SHP77 treated with DMSO at 0.1 percent for 48 hours (cell line): ENCODE measurements at regions not wholly inside any gene's neighbourhood (a gene's known extent, or its start where the extent isn't known, plus 50 kb on each side); places are given as distances from the start of the nearest gene placed in this dataset.

Experiments used
- DNase-seq: peaks from one replicate; lab custom pipeline; 2025; lab: John Stamatoyannopoulos, UW

DNA sequence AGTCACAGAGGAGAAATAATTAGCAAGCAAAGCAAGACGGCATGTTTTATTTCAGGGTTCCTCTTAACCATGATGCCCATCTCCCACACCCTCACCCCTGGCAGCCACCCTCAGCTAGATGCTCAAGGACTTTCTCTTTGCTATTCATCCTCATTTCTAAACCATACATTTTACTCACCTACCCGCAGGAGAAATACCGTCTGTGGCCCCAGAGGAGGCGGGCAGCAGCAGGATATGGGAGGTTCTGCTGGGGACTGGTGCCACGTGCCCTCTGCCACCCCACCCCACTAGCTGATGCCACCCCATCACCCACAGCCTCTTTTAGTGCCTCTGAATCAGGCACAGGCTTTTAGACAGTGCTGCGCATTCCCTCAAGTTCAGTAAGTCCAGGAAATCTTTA, 168.7 kb upstream of the ITGB1 start:
- no peak for DNase-seq

DNA sequence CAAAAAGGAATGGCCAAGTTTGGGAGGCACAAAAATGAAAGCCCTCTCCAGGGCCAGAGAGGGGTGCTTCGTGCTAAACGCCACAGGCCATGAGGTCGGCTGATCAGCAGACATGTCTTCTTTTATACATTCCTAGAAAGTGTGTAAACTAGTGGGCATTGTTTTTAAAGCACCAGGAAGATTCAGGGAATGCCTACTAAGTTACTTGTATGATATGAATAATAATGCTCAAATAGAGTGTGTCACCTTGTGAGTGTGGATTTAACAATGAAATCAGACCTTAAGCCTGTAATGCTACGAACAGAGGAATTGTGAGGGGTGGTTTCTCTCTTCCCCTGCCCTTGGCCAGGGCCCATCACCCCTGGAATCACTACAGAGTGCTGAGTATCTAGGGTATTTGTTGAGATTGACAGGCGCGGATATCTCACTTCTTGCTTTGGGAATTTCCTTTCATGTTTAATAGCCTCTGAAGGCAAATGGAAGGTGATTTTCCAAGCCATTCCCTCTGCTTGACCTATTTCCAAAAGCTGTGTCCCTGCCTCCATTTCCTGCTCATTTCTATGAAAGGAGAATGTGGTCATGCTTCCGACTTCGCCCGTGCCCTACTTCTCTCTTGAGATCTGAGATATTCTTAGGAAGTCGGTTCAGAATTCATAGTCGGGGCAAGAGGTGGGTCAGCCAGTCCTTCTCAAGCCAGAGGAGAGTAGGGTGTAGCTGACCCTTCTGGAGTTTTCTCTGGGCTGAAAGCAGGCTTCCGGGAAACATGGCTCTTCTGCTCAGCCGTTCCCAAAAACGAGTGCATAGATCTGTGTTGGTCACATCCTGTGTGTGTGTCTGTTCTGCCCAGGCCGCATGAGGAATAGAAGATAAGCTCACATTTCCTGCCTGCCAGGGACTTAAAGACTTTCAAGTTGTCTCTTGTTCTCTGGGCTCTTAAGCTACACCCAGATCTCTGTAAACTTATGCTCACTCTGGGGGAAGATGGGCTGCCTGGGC, 167.8 kb upstream of the ITGB1 start:
- DNase-seq = no peak

DNA sequence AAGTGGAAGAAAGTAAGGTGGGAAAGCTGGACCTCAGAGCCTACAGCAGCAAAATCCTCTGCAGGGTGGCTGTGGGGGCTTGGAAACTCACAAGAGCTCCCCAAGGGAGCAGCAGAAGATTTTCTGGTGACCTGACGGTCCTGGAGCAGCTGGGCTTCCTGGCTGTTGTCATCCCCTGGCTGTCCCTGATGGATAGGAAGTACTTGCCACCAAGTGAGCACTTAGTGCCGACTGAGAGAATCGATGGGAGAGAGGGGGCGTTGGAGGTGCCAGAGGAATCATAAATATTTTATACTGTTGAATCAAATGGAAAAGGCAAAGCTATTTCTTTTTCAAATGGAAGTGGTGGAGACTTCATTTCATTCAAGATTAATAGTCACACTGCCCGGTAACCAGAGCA, 167.1 kb upstream of the ITGB1 start:
- DNase-seq = no peak

DNA sequence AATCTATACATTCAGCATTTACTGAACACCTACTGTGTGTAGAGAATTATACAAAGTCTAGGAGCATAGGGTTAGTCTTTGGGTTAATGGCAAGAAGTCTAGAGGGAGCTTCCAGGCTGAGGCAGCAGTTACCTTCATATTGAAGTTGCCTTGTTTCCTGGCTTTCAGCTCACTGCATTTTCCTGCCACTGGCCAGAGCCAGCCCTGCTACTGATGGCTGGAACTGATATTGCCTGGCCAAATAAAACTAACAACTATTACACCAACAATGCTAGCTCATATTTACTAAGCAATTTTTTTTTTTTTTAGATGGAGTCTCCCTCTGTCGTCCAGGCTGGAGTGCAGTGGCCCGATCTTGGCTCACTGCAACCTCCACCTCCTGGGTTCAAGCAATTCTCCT, 165.7 kb upstream of the ITGB1 start:
- no peak for DNase-seq

DNA sequence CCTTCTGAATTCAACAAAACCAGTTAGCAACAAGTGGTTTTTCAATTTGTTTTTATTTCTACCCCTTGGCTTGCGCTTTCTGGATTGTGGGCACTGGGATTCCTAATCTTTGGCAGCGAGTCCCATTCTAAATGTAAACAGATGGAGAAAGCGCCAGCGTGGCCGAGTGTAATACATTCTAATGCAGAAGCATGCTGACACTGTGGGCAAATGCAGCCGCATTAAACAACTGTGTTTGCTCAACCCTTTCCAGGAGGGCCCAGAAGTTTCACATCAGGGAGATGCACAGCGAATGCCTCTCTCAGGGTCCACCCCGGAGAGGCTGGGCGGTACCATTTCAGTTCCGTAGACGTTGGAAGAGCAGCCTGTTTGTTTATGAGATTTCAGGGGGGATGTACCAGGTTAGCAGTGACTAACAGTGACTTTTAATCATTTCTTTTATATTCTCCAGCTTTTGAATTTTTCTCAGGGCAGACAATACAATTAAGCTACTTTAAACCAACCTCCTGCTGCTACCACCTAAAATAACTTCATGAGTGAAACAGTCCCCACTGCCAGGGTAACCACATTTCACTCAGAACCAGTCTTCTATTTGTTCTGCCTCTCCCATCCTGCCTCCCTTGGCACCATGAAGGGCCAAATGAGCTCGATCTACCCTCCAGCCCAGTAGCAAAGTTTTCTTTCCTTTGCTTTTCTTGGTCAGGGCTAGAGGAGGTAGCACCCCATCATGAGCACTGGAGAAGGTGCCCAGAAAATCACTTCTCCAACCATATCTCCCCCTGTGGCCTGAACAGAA, 164.2 kb upstream of the ITGB1 start:
- no peak for DNase-seq

DNA sequence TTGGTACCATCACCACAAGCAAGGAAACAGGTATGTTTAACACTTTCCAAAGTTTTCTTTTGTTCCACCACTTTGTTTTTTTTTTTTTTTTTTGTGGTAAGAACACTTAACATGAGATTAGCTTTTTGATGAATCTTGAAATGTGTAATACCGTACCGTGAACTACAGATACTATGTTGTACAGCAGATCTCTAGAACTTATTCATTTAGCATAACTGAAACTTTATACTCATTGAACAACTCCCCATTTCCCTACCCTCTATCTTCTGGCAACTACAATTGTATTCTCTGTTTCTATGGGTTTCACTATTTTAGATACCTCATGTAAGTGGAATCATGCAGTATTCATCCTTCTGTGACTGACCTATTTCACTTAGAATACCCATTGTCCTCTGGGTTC, 162.7 kb upstream of the ITGB1 start:
- DNase-seq = no peak

DNA sequence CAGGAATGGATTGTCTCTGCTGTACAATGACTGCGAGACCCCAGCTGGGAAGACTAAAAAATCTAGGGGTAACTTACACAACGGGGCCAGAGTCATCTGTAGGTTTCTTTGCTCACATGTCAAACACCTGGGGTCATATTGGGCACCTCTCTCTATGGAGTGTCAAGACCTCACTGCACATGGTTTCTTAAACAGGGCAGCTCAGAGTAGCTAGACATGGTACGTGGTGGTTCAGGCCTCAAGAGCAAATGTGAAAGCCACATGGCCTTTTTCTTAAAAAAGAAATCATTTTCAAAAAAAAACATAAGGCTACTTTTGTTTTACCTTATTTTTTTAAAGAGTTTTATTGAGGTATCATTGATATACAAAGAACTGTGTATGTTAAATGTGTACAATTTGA, 162.2 kb upstream of the ITGB1 start:
- DNase-seq = no peak

DNA sequence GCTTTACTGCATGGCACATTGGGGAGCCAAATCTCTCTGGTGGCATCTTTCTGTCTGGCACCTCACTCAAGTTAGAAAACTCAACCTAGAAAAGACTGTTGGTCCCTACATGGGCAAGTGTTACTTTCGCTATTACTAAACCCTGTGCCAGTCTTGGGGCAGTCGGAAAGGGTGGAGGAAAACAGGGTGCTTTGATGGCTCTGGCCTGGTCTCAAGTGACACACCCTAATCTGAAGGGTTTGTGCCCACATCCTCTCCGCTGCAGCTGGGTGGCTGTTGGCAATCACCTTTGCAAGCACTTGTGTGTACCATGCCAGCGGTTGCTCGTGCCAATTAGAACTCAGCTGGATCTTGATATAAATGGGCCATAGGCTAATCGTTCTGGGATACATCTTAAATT, 159.8 kb upstream of the ITGB1 start:
- no peak for DNase-seq

DNA sequence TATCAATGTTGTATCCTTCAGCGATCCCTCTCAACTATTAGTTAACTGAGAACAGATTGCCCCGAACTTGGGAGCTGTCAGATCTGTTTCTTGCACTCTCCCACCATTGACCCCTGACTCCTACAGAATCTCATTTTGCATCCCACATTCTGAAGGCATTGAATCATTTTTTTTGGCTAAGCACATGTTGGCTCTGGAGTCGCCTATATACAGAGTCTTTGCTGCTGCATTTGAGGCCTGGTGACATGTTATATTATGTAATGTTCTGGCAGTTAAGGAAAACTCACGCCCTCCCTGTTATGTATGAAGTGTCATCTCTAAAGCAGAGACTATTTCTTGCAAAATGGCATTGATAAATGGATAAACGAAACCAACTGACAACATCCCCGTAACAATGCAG, 159.2 kb upstream of the ITGB1 start:
- no peak for DNase-seq

DNA sequence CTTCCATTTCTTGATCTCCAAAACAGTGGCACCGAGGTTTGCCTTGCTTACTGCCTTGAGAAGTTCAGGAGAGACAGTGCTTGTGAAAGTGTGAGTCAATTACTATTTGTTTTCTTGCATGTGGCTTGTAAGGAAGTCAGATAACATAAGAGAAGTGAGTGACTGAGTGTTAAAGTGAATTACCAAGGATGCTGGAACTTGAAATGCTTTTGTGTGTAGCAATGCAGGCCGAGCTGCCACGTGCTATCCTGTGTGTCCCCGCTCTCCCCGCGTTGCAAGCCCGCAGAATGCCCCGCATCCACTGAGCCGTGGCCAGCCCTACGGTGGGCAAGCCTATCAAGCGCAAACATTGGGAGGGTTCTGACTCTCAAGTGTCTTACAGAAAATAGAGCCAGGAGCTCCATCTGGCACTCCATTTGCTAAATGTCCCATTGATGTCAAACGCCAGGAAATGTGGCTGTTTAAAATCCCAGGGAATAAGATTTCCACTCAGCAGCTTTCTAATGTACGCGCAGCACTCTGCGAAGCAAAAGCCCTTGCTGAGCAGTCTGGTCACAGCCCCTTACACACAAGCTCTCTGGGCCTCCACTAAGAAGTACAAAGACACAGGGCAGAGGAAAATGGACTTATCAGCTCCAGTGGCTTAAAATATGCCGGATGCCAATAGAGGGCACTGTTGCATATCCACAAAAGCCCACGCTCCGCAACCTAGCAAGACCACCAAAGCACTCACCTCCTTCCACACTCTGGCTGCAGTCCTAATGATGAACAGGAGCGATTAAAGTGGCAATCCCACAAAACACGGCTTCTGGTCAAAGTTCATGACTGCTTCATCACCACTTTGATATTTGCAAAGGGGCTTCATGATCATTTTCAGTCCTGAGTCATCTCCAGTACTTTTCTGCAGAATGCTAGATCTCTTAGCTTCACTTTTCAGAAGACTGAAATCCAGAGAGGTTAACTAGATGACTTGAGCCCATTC, 158.0 kb upstream of the ITGB1 start:
- DNase-seq = peak; percentile 2

DNA sequence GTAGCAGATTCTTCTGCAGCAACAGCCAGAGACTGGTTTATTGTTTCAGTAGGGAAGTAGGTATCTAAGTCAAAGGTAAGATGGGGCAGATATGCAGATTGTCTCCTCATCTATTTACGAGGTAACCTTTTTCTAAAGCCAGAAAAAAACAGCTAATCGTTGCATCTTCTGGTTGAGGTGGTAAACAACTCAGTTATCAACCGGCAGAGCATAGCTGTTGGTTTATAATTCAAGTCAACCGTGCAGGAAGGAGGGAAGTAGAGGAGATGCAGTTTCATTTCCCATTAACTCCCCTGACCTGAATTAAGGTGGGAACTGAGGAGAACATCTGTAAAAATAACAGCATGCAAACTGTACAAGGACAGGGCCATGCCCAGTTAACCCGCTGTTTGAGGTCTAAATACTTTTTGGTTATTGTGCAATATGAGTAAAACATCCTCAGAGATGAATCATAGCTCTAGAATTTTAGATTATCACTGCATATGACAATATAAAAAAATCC, 156.5 kb upstream of the ITGB1 start:
- DNase-seq = no peak

DNA sequence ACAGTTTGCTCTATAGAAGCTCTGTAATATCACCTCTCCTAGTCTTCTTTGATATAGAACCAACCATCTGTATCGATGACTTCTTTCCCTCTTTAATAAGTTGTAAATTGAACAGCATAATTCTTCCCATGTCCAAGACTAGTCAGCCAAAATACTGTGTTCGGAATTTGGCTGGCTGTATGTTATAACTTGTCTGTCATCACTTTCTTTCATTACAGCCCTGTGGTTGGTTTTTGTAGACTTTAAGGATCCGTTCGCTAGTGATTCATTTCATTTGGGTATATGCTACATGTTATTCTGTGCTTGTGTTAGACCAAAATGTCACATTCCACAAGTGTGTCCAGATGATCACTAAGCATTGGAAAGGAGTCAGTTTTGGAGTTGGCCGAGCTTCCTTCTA, 155.4 kb upstream of the ITGB1 start:
- no peak for DNase-seq

DNA sequence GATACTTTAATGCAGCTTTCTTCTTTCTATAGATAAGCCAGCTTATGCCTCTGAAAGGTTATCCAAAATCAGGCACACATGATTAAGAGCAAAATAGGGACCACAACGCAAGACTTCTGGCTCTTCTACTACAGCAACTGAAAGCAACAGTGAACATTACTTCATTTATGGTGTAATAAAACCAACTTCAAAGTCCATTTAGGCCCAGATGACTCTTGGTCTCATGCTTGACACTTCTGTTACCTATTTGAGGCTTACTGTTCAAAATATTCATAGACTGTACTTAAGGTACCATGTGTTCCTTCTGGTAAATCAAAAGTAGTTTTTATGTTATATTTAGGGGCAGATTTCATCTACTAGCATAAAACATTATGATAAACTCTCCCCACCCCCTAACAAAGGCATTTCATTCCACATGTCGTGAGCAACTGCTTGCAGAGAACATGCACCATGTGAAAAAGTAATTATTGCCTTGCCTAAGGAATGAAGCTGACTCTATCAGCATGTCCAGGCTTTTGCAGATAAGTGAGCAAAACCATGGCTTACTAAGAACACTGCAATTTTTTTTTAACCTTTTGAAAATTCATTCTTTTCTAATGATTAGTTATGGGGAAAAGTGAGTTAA, 154.9 kb upstream of the ITGB1 start:
- no peak for DNase-seq

DNA sequence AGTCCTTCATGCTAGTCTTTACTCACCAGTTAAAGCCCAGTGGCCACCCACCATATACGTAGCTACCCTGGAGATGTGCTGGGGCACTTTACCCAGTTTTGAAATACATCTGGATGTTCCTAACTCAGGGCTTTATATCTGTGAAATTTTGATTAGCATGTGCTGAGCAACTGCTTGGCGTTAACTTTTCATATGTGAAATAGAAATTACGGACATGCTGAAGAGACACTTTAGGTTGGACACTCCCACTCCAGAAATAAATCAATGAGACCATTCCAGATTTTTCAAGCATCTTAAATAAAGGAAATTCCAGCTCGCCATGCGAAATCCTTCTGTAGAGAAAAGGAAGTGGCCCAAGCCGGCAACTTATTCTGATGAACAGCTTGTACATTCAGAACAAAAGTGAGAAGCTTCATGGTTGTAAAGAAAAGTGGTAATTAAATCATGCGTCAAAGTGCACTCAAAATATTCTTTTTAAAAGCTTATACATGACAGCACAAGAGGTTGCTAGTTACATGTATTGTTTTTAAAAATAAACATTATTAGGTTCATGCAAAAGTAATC, 153.5 kb upstream of the ITGB1 start:
- DNase-seq = no peak

DNA sequence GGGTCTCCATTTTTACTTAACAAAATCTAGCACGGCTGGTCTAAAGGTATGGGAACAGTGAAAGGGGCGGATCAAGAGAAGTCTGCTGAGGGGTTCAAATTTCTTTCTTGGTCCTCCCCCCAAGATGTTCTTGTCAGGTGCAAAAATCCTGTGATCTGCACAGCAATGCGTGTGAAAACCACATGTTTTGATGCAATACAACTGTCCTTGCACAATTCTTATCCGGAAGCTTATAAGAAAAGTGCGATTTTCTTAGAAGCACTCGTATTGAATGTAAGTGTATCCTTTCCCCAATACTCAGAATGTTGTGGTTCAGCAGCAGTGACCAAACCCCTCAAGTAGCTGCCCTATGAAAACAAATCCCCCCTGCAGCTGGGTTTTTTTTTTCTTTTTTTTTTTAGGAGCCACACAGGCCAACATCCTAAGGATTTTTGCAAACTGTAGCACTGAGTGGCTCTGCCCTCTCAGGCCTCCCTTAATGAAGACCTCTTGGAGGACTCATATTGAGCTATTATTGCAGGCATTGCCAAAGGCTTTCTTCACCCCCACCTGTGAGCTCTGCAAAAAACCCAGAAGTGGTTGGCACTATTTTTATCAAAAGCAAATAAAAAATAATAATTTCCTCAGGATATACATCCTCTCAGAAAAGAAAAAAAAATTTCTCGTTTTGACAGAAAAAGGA, 151.9 kb upstream of the ITGB1 start:
- no peak for DNase-seq

DNA sequence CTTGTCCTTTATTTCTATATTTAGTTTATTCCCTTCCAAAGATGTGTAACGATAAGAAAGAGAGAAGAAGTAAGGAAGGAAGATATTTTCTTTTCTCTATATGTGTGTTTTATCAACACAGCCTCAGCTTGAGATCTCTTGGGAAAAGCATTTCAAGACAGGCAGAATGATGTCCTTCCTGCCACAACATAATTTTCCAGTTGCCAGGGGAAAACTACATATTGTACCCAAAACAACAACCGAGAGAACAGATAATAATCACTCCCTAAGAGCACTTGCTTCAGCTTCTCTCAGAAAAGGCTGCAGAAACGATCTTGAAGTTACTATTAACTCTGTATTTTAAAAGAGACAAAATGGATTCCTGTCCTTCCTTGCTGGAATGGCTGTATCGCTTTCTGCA, 151.4 kb upstream of the ITGB1 start:
- no peak for DNase-seq

DNA sequence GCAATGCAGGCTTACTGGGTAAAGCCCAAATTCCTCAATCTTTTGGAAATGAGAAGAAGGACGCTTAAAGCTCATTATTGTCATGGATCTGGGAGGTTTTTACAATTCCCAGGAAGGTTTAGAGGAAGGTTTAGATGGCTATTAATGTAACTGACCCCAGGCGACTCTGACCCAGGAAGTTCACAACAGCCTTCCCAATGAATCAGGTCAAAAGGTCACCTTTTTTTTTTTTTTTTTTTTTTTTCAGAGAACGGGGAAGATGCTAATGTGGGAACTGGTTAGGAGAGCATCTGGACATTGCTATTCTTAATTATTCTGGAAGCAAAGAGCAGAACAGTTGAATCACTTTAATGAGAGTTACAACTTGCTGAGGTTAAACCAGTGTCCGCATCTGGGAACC, 149.9 kb upstream of the ITGB1 start:
- DNase-seq = no peak

DNA sequence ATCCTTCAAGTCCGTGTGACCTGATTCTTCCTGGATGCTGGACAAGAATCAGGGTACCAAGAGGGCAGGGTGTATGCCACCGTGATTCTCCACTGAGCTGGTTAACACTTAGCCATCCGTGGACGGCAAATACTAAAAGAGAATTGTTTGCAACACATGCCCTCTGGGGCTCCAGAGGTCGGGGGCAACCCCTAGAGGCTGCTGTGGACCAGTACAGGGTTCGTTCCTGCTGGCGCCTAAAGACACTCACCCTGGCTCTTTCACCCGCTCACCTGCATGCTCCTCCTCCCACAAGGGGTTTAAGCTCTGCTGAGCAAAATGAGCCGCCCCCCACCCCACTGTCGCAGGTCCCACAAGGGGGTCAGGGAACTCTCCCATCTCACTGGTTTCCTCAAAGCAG, 148.7 kb upstream of the ITGB1 start:
- no peak for DNase-seq

DNA sequence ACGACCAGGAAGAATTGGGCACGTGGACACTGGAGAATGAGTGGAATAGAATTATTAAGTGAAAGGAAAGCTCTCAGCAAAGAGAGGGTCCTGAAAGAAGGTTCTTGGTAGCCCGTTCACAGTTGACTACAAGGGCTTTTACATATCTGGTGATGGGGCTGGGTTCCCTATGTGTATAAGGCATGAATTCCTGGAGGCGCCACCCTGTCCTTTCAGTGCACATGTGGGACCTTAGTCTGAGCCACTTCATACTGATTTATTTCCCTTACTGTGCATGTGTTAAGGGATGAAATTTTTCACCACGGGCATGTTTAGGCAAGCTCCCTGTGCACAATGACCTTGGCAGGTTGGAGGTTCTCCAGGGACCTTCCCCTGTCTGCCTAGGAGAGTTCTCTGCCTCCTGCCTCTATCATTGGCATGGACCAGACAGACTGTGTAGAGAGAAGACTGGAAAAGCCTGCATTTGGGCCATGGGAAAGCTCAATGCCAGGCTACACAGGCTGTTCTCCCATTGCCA, 145.9 kb upstream of the ITGB1 start:
- no peak for DNase-seq

DNA sequence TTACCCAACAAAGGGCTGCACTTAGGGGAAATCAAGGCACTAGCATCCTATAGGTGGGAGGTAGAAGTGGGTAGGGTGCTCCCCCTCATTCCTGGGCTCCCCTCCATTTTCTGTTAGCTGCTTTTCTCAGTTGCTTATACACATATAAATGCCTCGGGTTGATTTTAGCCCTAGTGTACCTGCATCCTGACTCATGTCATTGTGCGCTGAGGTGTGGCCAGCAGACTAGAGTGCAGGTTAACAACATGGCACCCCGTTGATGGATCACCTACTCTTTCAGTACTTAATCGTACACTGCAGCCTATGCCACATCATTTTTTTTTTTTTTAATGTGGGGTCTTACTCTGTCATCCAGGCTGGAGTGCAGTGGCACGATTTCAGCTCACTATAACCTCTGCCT, 144.0 kb upstream of the ITGB1 start:
- no peak for DNase-seq
